OCI-LY3 (cell line): ENCODE measurements at regions not wholly inside any gene's neighbourhood (a gene's known extent, or its start where the extent isn't known, plus 50 kb on each side); places are given as distances from the start of the nearest gene placed in this dataset.

Experiments
- CTCF ChIP-seq: fragments of 200-600, 300-600 bp; sonication (generic); IDR thresholded peaks from 2 replicates; pipeline ENCODE4 v1.5.1; 2014; ENCODE audit warnings: antibody characterized with exemption, low read length, low read depth
- EZH2phosphoT487 ChIP-seq: fragments of 200-600 bp; shearing (Covaris generic); IDR thresholded peaks from 2 replicates; pipeline ENCODE4 v1.6.1; 2018; ENCODE audit warnings: antibody characterized with exemption, mixed run types, low read depth

GRCh38 chr2:228545748-228546145, 364.3 kb upstream of the SPHKAP start:
- TF ChIP-seq EZH2phosphoT487: no peak
- no peak for TF ChIP-seq CTCF
